HG03135 (cell line): ENCODE measurements at regions not wholly inside any gene's neighbourhood (a gene's known extent, or its start where the extent isn't known, plus 50 kb on each side); places are given as distances from the start of the nearest gene placed in this dataset.
"Not testable (repeated sequence)": the region's sequence is repeated elsewhere in the genome, so short reads cannot be mapped to it uniquely, and the experiment has no call there.

Experiments used
- ATAC-seq: cut with Tn5 transposase; IDR thresholded peaks from one replicate; pipeline ENCODE4 v1.9.1; 2021; ENCODE audit warnings: mild to moderate bottlenecking, moderate library complexity; ENCODE audit not compliant: unreplicated experiment

DNA sequence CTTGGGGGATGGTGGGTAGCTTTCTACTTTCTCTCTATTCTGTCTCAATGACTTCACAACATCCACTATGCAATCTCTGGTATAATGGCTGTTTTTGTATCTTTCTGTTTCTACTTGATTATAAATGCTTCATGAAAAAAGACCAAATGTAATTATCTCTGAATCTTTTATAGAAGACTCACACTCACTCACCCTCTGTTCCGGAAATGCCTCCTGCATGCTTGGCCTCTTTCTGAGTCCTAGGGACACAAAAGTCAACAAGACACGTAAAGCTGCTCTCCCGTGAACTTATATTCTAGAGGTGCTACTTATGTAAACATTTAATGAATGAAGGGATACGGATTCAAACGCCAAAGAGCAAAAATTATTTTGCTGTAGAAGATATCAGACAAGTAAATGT, 502.2 kb upstream of the SOX11 start:
- no peak for ATAC-seq

DNA sequence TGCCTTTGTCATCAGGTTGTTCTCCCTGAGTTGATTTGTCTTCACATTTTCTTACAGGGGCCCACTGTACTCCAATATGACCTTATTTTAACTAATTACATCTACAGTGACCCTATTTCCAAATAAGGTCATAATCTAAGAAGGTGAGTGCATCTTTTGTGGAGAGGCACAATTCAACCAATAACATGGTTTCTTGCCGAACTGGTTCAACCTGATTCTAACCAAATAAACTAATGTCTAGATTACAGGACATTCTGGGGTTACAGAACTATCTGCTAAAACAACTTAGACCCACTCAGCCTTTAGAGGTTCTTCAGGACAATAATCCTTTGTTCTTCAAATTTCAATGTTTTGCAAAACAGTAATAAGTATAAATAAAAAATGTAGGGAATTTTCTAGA, 496.5 kb upstream of the SOX11 start:
- ATAC-seq = no peak

DNA sequence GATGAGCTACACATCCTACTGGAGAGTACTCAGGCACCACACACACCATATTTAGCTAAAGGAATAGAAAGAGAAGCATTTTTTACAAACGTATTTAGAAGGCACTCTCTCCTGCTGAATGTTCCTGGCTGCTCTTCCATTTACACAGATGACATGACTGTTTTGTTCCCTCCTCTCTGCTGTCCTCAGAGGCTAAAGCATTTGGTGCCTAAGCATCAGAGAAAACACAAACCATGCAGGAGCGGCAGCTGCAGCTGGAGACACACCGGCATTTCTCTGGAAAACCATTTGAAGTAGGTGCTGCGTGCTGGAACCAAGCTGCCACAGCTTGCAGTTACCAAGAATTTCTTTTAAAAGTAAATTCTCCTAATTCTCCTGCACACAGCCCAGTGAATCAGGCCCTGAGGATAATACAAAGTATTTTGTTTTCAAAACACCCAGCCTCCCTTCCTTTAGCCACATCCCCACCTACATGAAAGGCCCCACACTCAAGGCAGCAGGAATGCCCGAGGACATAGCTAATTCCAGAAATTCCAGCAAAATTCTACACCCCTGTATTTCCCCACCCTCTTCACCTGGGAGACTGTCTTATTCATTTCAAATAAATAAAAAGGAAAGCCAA, 488.9 kb upstream of the SOX11 start:
- no peak for ATAC-seq

DNA sequence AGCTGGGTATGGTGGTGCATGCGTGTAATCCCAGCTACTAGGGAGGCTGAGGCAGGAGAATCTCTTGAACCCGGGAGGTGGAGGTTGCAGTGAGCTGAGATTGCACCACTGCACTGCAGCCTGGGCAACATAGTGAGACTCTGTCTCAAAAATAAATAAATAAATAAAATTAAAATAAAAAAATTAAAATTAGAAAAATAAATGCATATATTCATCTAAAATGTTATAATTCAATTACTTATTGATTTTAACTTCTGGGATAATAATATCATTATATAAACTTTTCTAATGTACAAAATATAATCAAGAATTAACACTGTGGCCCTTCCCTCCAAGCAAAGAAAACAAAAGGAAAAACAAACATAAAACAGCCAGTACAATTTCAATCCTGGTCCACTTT, 485.4 kb upstream of the SOX11 start:
- not testable (repeated sequence) for ATAC-seq

DNA sequence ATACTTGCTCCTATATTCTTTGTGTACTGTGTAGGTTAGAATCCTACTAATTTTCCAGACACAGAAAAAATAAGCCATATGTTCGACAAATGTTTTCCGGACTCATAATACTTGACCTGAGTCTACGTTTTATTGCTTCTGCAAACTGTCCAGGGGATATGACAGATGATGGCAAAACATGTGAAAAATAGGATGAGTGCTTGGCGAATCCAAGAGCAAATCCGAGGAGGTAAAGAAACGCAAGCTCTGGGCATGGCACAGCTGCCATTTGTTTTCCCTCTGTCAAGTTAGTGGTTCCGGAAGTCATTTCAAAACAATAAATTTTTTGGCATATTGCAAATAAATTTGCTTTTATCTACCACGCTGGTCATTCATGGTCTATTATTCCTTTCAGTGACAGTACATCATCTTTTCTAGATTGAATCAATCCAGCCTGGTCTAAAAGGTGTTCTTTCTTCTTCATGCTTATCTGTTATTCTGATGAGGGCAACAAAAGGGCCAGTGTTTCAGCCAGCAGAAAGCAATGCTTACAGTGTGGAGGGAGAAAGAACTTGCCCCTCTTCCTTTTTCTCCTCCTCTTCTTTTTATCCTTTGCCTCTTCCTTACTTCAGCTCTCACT, 476.1 kb upstream of the SOX11 start:
- no peak for ATAC-seq

DNA sequence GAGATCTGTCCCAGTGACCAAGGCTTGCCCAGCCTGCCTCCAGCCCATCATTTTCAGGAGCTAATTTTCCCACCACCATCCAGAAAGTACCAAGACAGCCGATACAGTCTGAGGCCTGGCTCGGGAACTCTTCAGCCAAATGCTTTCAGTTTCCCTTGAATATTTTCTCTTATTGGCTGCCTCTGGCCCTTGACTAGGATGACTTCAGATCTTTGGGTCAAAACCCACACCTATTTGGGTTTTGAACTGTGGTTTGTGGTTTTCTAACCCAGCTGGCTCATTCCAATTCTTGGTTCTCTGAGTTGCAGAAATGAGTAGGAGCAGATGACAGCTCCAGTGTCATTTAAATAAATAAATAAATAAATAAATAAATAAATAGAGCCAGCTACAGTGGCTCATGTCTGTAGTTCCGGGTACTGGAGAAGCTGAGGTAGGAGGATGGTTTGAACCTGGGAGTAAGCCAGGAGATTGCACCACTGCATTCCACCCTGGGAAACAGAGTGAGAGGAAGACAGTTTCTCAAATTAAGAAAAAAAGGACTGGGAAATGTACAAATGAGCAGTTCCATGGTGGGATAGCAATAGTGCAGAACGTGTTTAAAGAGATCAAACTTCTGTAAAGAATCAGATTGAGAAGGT, 465.0 kb upstream of the SOX11 start:
- no peak for ATAC-seq

DNA sequence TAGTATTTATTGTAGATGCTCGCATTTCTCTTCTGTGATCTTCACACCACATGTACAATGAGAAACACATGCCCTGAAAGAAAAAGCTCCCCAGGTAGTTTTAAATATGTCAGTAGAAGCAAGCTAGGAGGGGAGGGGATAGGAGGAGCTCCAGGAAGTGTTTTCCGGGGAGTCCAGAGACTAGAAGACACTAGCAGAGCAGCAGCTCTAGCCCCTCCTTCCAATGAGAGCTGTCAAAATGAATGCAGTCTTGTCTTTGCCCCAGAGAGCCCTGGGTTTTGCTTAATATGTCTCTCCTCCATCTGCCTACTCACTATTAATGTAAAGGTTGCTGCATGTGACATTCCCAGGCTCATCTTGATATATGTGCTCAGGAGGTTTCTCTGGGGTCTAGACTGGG, 462.6 kb upstream of the SOX11 start:
- ATAC-seq = no peak

DNA sequence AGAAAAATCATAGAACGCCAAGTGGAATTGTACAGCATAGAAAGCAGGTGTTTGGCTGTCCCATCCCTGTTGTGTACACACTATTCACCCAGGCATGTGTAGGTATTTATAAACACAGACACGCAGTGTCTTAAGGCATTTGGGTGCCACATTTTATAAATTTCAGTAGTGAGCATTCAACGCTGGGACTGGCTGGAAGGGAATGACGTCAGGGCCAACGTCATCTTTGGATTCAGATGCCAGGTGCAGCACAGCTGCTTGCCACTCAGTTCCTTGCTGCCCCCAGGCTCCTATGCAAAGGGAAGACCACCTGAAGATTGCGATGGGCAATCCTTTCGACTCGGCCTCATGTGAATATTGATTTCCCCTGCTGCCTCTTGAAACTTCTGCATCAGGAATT, 461.7 kb upstream of the SOX11 start:
- no peak for ATAC-seq

DNA sequence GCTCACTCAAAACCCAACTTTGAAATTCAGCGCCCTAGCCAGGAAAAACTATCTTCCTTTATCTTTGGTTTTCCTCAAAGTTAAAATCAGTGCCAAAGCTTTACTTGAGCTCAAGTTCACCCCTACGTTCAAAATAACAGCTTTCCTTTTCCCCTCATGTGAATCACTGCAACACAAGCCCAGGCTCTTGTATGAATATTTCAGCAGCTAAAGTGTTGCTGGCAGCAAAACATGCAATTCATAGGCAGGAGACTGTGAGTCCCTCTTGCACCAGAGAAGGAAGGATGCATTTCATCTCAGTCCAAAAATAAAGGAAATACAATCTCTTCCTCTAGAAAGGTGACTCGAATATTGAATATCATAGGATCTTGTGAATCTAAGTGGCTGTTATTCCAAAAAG, 461.3 kb upstream of the SOX11 start:
- no peak for ATAC-seq

DNA sequence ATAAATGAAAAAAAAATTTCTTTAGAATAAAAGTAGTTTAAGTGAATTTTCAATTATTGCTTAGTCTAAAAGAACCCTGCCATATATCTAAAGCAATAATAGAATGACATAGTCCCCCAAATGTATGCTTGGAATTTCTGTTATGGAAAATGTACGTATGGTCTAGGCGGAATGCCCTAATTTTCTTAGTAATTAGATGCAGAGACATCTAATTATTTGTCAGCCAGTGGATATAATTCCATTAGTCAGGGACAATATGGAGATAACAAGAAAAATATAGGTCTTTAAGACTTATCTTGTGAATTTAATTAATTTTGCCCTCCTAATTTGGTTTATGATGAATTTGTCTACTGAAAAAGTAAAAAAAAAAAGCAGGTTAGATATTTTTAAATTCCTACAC, 460.9 kb upstream of the SOX11 start:
- ATAC-seq = no peak

DNA sequence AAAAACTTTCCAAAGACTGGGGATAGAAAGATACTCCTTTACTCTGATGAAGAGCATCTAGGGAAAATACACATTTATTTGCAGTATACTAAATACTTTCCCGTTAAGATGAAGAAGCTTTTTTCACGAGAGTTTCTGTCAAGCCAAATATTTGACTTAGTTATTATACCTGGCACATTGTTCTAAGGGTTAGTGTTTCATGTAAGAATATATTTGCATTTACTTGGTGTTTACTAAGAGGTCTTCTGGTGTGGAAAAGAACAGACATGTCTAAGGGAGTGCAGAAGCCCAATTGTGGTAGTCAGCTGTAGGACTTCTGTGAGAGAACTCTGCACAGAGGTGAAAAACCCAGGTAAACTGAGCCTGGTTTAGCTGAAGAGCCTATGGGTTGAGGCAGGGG, 457.6 kb upstream of the SOX11 start:
- ATAC-seq = no peak

DNA sequence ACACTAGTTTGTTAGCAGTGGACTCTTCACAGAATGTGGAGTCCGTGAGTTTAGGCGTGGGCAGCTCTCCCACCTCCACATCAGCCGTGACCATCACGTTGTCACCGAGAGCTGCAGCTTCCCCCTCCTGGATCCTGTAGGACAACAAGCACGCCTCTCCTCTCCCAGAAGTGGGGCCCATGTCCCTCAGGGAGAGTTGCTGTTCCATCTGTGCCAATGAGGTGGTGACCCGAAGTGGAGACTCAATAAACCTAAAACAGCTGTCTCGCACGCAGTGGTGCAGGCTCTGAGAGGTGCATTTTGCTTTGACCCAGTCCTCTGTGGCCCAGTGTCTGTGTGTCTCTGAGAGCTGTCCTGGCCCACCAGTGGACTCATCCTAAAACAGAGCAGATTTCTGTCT, 456.5 kb upstream of the SOX11 start:
- no peak for ATAC-seq

DNA sequence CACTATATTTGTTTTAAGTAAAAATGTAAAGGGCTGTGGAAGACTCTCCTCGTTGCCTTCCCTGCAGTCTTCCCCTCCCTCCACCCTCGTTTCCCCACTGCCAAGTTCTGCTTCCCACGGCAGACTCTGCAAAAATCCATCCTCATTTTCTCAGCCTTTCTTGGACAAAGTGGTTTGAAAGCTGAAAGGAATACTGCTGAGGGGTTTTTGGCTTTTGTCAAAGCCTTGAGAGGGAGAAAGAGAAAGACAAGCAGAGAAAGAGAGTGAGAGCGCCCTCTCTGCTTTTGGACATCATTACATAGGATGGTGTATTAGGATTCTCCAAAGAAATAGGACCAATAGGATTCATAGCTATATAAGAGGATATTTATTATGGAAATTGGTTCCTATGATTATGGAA, 455.9 kb upstream of the SOX11 start:
- no peak for ATAC-seq

DNA sequence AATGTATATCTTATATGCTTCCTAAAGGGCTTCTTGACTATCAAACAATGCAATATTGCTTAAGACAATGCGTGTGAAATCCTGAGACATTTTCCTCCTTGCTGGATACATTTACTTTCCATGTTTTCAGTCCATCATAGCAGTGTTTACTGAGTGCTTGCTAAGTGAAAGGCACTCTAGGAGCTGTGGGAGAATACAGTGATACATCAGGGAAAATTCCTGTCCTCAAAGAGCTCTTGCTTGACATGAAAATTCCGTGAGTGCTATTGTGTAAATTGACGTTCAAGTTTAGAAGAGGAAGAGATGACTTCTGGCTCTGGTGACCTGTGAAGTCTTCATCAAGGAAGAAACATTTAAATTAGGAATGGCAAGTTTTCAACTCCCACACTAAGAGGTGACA, 449.4 kb upstream of the SOX11 start:
- ATAC-seq = no peak

DNA sequence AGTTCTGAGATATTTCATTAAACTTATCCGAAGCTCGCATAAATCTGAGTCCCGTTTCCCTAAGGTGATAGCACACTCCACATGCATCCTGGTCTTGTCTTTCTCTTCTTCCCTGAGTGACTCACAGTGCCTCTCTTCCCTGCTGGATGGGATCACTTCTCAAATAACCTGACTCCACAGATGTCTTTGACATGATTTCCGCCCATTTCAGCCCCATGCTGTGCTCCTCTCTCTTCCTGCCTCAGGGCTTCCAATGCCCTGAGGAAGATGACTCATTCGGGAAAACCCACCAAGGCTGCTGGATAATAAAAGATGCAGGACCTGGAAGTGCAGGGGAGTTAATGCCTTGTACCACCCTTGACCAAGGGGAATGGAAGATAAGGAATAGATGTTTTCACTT, 441.7 kb upstream of the SOX11 start:
- ATAC-seq = no peak

DNA sequence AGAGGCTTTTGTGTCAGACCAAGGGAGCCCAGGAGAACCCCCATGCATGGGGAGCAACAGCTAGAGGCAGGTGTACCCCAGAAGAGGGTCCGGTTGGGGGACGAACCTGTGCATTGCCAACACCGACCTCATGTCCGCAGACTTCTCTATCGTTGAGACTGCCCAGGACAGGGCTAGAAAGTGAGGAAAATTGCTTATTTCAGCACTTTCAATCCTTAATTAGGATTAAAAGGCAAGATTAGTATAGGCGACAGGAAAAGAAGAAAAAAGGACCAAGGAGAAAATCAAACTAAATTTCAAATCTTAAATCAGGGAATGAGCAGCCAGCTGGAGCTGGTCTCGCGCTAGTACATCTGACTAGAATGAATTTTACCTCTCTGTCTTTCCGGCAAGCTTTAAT, 438.9 kb upstream of the SOX11 start:
- ATAC-seq = no peak

DNA sequence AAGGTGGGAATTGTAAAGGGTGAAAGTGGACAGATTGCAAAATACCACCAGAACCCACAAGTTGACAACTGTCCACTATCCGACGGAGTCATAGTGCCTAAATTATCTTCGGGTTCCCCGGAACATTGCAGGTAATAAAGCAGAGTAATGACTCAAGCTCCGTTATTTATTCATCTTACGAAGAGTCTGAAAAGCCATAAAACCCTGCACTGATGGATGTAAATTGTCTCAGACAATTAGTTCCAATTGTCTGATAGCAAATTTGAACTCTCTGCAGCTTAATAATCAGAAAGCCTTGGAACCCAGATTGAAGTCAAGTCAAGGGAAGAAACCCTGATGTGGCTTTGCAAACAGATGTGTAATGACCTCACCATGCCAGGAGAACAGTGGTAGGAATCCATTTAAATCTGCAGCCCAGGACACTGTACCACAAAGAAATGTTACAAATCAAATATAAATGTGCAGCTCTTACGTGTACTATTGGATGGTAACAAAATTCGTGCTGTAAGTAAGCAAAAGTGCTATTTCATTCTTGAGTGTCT, 437.3 kb upstream of the SOX11 start:
- no peak for ATAC-seq

DNA sequence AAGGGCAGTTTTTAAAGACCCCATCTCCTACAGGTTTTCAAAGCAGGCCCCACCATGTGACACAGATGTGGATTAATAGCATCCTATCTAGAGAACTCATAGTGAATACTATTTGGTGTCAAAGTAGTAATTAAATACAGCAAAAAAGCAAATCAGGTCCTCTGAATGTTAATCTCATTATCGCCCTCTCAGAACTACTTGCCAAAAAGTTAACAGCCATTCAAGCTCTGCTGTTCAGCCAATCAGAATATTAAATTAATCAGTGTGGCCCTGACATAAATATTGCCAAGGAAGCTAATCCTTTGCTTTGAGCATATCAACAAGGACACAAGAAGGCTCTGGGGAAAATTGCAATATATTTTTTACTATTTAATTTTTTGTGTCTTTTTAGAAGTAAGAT, 428.9 kb upstream of the SOX11 start:
- ATAC-seq = no peak

DNA sequence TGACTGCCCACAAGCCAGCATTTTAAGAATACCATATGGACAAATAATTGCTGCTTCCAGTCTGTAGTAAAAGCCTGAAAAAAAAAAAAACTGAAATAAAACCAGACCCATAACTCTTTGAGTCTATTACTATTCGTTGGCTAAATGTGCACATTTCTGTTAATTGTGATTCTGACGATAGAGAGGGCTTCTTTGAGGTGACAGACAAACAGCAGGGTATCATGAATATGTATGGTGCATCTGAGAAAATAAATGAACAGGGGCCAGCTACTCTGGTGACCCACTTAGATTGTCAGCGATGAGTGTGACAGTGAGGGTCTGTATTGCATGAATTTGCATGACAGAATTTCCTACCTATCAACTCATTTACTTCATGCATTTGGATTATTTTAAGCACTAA, 427.8 kb upstream of the SOX11 start:
- no peak for ATAC-seq

DNA sequence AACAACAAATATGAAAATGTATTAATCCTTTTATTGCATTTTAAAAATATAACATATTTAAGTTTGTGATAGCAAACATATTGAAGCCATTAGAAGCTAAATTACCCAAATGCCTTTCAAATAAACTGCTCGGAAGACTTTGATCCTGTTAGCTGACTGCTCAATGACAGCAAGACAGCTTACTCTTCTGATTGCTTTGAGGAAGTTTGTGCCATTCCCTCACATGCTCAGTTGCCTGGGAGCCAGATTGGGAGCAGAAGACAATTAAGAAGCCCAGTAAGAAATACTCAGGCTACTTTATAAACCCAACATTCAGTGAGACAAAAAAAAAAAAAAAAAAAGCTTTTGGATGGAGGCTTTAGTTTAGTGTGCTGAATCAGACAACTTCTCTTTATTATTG, 407.1 kb upstream of the SOX11 start:
- ATAC-seq = no peak

DNA sequence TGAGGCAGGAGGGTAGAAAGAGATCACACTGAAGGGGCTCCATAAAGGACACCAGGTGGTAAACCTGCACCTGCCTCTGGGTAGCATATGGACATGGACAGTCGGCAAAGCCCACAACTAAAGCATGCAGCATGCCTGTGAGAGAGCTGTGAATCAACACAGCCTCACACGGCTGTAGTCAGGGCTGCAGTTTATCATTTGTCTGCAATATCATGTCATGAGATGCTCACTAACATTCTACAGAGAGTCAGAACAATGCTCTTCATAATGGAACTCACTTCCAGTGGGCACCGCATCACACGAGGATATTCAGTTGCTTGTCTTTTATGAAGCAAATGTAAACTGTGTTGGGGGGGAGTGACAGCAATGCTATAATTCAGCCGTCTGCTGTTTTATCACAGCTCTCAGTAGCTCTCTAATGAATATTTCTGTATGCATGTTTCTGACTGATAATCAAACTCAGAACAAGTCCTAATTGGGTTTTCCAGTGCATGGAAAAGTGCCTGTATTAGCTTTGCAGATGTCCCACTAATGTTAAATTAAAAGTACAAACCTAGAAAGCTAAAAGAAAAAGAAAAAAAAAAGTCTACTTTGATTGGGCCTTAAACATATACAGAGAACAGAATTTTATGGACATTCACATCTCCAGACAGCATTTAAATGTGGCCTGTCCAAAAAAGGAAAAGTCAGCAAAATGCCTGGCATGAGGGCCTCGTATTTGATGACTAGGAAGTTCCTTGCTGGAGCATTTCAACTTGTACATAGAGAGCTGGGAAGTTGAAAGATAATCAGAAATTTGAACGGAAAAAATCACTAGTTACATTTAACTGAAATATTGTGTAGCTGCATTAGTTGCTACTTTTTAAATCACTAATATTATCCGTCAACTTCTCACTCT, 406.1 kb upstream of the SOX11 start:
- ATAC-seq = no peak
